ENCODE measurements at regions not wholly inside any gene's neighbourhood (a gene's known extent, or its start where the extent isn't known, plus 50 kb on each side); places are given as distances from the start of the nearest gene placed in this dataset.

GRCh38 chr5:85605381-85605780 is 1012.4 kb upstream of the COX7C start:
- TF ChIP-seq EP300 (IDR thresholded peaks at IDR 0.05) (no peak), POLR2A (IDR thresholded peaks at IDR 0.05) (no peak)

All from gastroesophageal sphincter (tissue), 2 donors.